Suprapubic skin (tissue), 3 donors: ENCODE measurements at regions not wholly inside any gene's neighbourhood (a gene's known extent, or its start where the extent isn't known, plus 50 kb on each side); places are given as distances from the start of the nearest gene placed in this dataset.

Source experiments
- CTCF ChIP-seq, 2 donors: fragments of 200-600 bp in 1 of 2; fragments of 450-650 bp in 1 of 2; sonication (generic) in 1 of 2; IDR thresholded peaks; one replicate each; pipeline ENCODE4 v1.5.1; 2016 to 2019; ENCODE audit warnings: antibody characterized with exemption in 2 of 2, mild to moderate bottlenecking in 1 of 2, moderate library complexity in 1 of 2
- POLR2A ChIP-seq, 2 donors: fragments of 450-650 bp; IDR thresholded peaks; one replicate each; pipeline ENCODE4 v1.6.1; 2017; ENCODE audit warnings: antibody characterized with exemption in 2 of 2, mild to moderate bottlenecking in 2 of 2, moderate library complexity in 2 of 2

GRCh38 chr5:105593011-105593760, 2030.6 kb upstream of the NUDT12 start:
- no peak for TF ChIP-seq POLR2A (IDR thresholded peaks at IDR 0.05)
- no peak for TF ChIP-seq CTCF (IDR thresholded peaks at IDR 0.05)
